SU-DHL-6 (cell line): ENCODE measurements at regions not wholly inside any gene's neighbourhood (a gene's known extent, or its start where the extent isn't known, plus 50 kb on each side); places are given as distances from the start of the nearest gene placed in this dataset.
"Not testable (repeated sequence)": the region's sequence is repeated elsewhere in the genome, so short reads cannot be mapped to it uniquely, and the experiment has no call there.

Experiments
- CTCF ChIP-seq: fragments of 200-600 bp; sonication (generic); IDR thresholded peaks from one replicate; pipeline ENCODE4 v1.5.1; 2017; ENCODE audit warnings: antibody characterized with exemption, mild to moderate bottlenecking, low read length, moderate library complexity; ENCODE audit not compliant: insufficient read depth, poor library complexity, severe bottlenecking
- EZH2phosphoT487 ChIP-seq: fragments of 200-600 bp; sonication (generic), shearing (Covaris generic); conservative IDR thresholded peaks from 2 replicates; pipeline ENCODE4 v1.6.1; 2018; ENCODE audit warnings: mild to moderate bottlenecking, antibody characterized with exemption, low read length, moderate library complexity, mixed read lengths

- not testable (repeated sequence) for TF ChIP-seq CTCF, EZH2phosphoT487
Observed at GRCh38 chr10:47600127-47600526, 76.7 kb upstream of the AGAP9 start.
